Mesodermal cell (in vitro differentiated cells): ENCODE measurements at regions not wholly inside any gene's neighbourhood (a gene's known extent, or its start where the extent isn't known, plus 50 kb on each side); places are given as distances from the start of the nearest gene placed in this dataset.

Experiments
- H3K27ac ChIP-seq: 2 replicates; pipeline ENCODE4 v1.7.0; 2013; ENCODE audit warnings: mild to moderate bottlenecking, low read depth, low read length, moderate library complexity; ENCODE audit not compliant: severe bottlenecking
- H3K36me3 ChIP-seq: 2 replicates; pipeline ENCODE4 v1.7.1; 2013; ENCODE audit warnings: mild to moderate bottlenecking, low read length, moderate library complexity; ENCODE audit not compliant: control insufficient read depth, insufficient read depth
- H3K4me1 ChIP-seq: one replicate; pipeline ENCODE4 v1.7.1; 2013; ENCODE audit warnings: mild to moderate bottlenecking, low read length; ENCODE audit not compliant: insufficient read depth, control insufficient read depth, poor library complexity, severe bottlenecking
- H3K4me3 ChIP-seq: 2 replicates; pipeline ENCODE4 v1.7.0; 2013; ENCODE audit warnings: low read length, control low read depth, mild to moderate bottlenecking; ENCODE audit not compliant: insufficient read depth, poor library complexity, severe bottlenecking; ENCODE audit errors: extremely low read depth
- H3K9me3 ChIP-seq: 2 replicates; pipeline ENCODE4 v1.7.1; 2013; ENCODE audit warnings: mild to moderate bottlenecking, low read length, moderate library complexity; ENCODE audit not compliant: control insufficient read depth
- WGBS, 2 experiments: methylation state at CpG; one replicate each; pipeline ENCODE4 v1.1.5; 2013; ENCODE audit warnings: missing lambda C conversion rate in 2 of 2; ENCODE audit not compliant: insufficient coverage in 2 of 2; 5-methylcytosine and 5-hydroxymethylcytosine counted together

DNA sequence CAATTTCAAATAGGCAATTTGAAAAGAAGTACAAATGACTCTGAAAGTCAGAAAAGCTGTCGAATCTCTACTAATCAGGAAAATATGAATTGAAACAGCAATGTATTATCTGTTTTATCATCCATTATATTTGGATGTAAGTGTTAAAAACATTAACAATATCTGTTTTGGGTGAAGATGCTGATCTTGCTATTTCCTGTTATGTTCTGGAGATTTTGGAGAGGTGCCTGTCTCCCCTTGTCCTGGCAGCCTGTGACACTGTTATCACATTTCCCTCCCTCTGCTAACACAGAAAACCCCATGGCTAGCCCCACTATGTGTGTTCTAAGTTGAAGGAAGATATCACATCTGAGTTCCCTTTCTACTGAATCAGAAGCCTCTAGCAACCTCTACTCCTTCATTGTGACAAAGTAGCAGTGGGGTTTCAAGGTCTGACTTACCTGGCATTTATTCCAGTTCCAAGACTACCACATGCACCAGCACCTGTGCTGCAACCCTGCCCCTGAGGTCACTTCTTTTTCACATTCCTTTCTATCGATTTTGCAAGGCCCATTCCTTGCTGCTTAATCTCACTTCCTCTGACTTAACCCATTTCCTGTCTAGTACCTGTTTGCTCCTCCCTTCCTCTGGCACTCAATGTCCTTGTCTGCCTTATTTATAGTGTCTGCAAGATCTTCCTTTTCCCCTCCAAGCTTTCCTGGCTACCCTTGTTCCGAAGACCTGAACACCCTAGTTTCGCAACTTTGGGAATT lies 95.5 kb upstream of the COL8A1 start:
- H3K27ac ChIP-seq: no peak overlapping the region
- no peak overlapping the region for H3K4me3 ChIP-seq
- H3K9me3 ChIP-seq: peaks cover 3% of the 10 kb centered on the region
- H3K4me1 ChIP-seq: peaks cover 18% of the 10 kb centered on the region
- H3K36me3 ChIP-seq: no peaks in the 10 kb centered on the region
- WGBS, 2 experiments: 65 to 80% methylated on average over 1 of the region's 4 CpGs

DNA sequence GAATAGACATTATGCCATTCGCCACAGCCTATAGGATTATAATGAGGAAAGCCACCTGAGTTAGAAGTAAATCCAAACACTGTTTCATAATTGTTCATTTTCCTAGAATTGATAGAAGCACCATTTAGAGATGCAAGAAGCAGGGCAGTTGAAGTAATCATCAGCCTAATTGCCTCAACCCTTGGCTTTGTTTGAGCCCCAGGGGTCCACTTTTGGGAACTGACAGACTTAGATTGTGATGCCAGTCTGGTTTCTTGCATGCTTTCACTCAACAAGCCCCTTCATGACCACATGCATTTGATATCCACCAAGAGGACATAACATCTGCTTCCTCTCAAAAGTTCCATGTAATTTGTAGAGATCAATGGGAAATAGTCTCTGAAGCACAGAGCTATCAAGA lies 97.2 kb upstream of the COL8A1 start:
- H3K27ac ChIP-seq: no peak overlapping the region
- no peak overlapping the region for H3K4me3 ChIP-seq
- no peaks in the 10 kb centered on the region for H3K36me3 ChIP-seq
- H3K4me1 ChIP-seq: peaks cover 22% of the 10 kb centered on the region
- H3K9me3 ChIP-seq: peaks cover 3% of the 10 kb centered on the region
- no CpG with 5 or more reads among the region's 1 CpG for WGBS, 2 experiments

DNA sequence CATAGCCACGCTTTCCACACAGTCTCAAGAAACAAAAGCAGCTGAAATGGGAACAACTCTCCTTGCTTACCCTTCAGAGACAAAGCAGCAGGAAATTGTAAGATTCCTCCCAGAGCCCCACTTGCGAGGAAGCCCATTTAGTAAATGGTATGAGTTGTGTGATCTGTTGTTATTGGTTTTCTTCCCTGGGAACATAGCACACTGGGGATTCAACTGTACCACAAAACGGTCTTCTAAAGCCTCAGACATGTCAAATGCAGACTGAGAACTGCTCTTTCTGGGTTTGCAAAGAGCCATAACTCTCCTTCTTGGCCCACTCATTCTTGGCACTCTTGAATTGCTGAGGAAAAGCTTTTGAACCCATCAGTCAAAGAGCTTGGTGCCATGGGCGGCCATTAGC lies 101.0 kb upstream of the COL8A1 start:
- H3K4me3 ChIP-seq: no peak overlapping the region
- peaks cover 3% of the 10 kb centered on the region for H3K9me3 ChIP-seq
- 79 to 100% methylated on average over 2 of the region's 4 CpGs for WGBS, 2 experiments
- peak overlapping the region; percentile 12 for H3K27ac ChIP-seq
- peaks cover 12% of the 10 kb centered on the region for H3K4me1 ChIP-seq
- no peaks in the 10 kb centered on the region for H3K36me3 ChIP-seq

DNA sequence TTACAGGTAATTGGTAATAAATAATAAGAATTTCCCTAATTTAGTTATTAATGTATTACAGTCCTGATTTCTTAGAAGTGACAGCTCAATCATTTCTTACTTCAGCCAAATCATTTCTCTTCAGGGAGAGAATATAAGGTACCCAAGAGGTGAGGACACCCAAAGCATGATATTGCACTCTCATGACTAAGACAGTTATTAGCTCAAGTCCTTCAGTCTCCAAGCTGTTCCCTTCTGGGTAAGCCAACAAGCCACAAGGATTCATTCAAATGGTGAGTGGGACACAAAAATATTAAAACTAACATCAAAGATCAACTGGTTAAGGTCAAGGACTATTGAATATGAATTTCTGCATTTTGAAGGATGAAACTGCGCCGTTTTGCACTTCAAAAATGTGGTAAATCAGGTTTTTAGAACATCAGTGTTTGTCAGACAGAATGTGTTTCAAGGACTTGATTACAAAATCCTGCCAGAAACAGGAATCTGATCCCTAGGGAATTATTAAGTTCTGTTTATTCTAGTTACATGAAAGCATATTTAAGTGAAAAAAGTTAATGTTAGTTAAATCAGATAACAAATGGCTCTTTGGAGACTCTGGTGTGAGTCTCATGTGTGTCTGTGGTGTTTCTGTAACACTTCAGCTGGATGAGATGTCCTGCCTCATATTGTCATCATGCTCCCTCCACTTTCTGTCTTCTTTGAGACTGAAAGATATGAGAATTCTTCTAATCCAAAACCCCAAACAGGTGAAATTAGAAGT lies 101.7 kb upstream of the COL8A1 start:
- H3K9me3 ChIP-seq: peaks cover 3% of the 10 kb centered on the region
- H3K36me3 ChIP-seq: no peaks in the 10 kb centered on the region
- no peak overlapping the region for H3K4me3 ChIP-seq
- peaks cover 12% of the 10 kb centered on the region for H3K4me1 ChIP-seq
- H3K27ac ChIP-seq: no peak overlapping the region
- 100% methylated on average over 2 of the region's 2 CpGs for WGBS, 2 experiments

DNA sequence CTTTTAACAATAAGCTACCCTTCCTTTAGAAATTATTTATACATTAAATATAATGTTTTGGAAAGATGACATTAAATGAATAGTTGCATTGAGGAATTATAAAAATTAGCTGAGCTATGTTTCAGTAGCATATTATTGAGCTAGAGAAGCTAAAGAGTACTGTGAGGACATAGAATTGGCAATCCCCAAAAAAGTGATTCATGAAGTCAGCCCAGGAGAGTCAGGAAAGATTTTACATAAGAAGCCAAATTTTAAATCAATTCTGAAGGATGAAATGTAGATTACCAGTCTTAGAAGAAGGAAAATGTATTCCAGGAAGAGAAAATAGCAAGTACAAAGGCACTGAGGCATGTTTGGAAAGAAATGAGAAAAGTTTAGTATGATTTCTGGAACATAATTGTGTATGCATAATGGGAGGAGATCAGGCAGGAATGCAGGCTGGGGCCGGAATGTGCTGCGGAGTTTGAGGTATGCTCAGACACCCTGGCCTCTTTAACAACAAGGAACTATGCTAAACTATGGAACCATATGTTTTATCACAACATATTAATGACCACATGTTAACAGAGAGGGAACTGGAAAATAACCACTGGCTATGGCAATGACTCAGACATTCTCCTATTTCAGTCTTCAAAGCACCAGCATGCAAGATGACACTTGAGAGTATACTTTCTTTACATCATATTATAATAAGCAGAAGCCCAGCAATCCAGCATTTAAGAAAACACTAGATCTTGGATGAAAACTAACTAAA lies 103.3 kb upstream of the COL8A1 start:
- Histone ChIP-seq H3K27ac (peak overlapping the region; percentile 43), H3K36me3 (no peaks in the 10 kb centered on the region)
- no CpG with 5 or more reads among the region's 2 CpGs for WGBS, 2 experiments

DNA sequence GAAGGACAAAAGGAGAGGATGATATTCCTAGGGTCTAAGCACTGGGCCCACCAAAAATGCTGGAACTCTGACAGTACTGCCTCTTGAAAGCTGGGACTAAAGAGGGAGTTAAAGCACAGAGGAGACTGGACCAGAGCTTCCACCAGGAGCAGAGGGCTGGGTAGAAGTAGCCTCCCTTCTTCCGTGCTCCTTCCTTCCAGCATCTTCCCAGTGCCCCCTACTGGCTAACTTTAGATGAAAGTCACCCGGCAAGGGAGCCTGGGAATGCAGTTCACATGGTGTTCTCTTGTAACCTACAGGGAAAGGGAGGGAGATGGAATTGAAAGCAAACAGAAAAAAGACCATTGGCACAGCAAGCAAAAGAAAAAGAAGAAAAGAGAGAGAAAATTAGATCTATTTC lies 106.1 kb upstream of the COL8A1 start:
- peaks cover 14% of the 10 kb centered on the region for H3K4me1 ChIP-seq
- no peaks in the 10 kb centered on the region for H3K9me3 ChIP-seq
- no CpG with 5 or more reads among the region's 2 CpGs for WGBS, 2 experiments
- H3K27ac ChIP-seq: no peak overlapping the region
- H3K36me3 ChIP-seq: no peaks in the 10 kb centered on the region
- H3K4me3 ChIP-seq: no peak overlapping the region

More for the DNA sequence above, 103.3 kb upstream of the COL8A1 start:
- H3K9me3 ChIP-seq: peaks cover 2% of the 10 kb centered on the region
- peaks cover 12% of the 10 kb centered on the region for H3K4me1 ChIP-seq
- no peak overlapping the region for H3K4me3 ChIP-seq

DNA sequence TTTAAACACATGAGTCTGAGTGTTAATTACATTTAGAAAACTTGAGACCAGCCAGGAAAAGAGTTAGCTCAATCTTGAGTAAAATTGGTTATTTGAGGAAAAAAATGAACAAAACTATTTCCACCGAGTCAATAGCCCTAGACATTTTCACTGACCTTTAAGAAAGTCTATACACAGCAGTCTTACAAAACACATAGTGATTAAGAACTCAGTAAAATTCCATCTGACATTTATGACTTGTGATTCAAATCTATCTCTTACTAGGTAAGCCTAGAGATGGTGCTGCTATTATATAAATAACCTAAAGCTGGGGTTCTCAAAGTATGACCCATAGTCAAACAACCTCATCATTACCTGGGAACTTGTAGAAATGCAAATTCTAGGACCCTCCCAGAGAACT lies 109.1 kb upstream of the COL8A1 start:
- no CpG with 5 or more reads among the region's 1 CpG for WGBS, 2 experiments
- no peaks in the 10 kb centered on the region for H3K9me3 ChIP-seq
- H3K27ac ChIP-seq: no peak overlapping the region
- no peak overlapping the region for H3K4me3 ChIP-seq
- no peaks in the 10 kb centered on the region for H3K36me3 ChIP-seq
- peaks cover 8% of the 10 kb centered on the region for H3K4me1 ChIP-seq

DNA sequence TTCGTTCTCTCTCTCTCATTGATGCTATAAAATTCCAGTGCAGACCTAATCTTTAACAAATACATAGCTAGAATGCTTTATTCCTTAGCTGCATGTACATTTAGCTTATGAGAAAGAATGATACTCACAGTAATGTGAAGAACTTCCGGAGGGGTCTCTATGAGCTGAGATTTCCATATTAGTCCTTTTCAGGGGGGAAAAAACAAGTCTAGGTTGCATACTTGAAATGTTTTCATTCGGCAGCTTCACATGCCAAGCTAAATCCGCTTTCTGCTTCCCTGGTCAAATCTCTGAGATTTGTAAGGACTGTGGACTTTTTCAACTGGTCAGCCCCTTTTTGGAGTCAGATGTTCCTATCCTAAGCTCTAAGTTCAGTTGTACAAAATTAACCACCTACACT lies 111.5 kb upstream of the COL8A1 start:
- Histone ChIP-seq H3K36me3 (no peaks in the 10 kb centered on the region), H3K9me3 (no peaks in the 10 kb centered on the region), H3K27ac (peak overlapping the region; percentile 50), H3K4me1 (peaks cover 8% of the 10 kb centered on the region), H3K4me3 (no peak overlapping the region)
- WGBS, 2 experiments: 80 to 83% methylated on average over 1 to 3 of the region's 4 CpGs

DNA sequence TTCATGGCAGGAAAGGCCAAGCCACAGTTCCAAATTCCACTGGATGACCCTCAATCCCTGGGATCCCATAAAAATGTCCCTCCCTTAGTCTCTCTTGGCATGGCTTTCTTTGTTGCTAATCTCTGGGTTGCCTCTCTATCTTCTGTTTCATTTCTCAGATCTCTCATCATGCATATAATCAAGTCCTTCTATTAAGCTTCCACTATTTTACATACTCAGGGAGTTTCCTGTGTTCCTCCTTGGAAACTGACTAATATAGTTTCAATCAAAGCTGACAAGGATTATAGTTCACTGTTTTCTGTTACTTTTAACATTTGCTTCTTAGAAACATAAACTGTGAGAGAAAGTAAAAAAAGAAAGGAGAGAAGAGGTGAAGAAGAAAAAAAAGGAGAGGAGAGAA lies 113.8 kb upstream of the COL8A1 start:
- no peak overlapping the region for H3K27ac ChIP-seq
- H3K36me3 ChIP-seq: no peaks in the 10 kb centered on the region
- H3K9me3 ChIP-seq: no peaks in the 10 kb centered on the region
- H3K4me1 ChIP-seq: peaks cover 8% of the 10 kb centered on the region
- no peak overlapping the region for H3K4me3 ChIP-seq

DNA sequence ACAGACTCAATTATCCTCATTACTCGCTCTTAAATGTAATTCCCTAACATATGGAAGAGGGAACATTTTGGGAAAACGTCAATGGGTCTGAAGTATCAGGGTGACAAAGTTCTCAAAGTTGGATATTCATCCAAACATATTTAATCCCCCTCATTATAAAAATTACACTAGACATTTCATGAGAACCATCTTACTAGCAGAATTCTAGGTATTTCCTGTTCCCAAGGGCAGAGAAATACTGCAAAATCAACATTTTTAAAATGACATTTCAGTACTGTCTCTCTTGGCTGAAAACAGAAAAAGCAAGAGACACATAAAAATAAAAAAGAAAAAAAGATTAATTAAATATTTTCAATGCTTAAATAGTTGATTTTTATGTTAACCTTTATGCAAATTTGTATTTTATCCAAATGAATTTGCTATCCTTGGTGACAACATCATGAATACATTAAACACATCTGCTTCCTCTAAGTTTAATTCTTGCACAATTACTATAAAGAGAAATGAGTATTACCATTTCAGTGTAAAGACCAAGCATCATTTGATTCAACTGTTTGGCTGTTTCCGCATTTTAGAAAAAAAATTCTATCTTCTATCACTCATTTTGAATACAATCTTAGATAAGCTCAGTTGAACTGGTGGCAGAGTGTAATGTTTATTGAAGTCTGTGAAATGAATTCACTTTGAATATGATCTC lies 114.8 kb upstream of the COL8A1 start:
- Histone ChIP-seq H3K27ac (no peak overlapping the region), H3K9me3 (no peaks in the 10 kb centered on the region), H3K36me3 (no peaks in the 10 kb centered on the region), H3K4me1 (peaks cover 8% of the 10 kb centered on the region), H3K4me3 (no peak overlapping the region)
- WGBS, 2 experiments: no CpG with 5 or more reads among the region's 3 CpGs
